CD4-positive, alpha-beta T cell treated with Interleukin-2 at 100 ng/mL for 4 hours (primary cell): ENCODE measurements at regions not wholly inside any gene's neighbourhood (a gene's known extent, or its start where the extent isn't known, plus 50 kb on each side); places are given as distances from the start of the nearest gene placed in this dataset.
"Not testable (repeated sequence)": the region's sequence is repeated elsewhere in the genome, so short reads cannot be mapped to it uniquely, and the experiment has no call there.

ENCODE experiments used
- DNase-seq: peaks from one replicate; pipeline ENCODE4 v3.0.0-alpha.2; 2020; ENCODE audit warnings: low spot score

DNA sequence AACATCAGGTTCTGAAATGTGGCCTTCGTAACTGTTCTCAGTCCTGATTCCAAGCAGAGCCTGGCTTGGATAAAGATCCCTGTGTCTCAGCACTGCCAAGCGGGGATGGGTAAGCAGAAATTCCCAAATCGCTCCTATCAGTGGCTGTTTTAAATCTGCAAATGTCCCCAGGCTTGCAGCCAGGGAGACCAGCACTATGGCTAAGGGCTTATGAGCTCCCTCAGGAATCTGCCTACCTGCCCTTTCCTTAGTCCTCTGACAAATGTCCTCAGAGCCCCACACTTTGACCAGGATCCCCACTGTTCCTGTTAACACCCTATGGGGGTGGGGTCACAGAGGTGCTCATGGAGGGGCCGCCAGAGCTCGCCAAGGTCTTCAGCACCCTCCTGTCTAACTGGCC lies 1062.8 kb downstream of the UQCRFS1 start:
- DNase-seq: no peak

DNA sequence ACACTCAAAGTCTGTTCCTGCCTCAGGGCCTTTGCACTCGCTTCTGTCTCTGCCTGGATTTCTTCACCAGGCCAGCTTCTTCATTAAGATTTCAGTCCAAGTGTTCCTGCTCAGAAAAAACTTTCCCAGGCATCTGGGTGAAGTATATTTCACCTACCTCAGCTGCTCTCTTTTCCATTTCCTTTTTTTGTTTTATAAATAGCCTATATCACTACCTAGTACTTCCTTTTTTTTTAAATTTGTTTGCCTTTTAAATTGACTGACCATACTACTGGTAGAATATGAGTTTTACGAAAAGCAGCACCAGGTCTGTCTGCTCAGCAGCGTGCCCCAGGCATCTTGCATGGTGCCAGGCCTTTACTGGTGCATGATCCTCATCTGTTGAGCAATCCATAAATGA lies 1064.4 kb downstream of the UQCRFS1 start:
- DNase-seq: no peak

- no peak for DNase-seq
Measured at GRCh38 chr19:28142258-28142657, 1070.7 kb downstream of the UQCRFS1 start.

DNA sequence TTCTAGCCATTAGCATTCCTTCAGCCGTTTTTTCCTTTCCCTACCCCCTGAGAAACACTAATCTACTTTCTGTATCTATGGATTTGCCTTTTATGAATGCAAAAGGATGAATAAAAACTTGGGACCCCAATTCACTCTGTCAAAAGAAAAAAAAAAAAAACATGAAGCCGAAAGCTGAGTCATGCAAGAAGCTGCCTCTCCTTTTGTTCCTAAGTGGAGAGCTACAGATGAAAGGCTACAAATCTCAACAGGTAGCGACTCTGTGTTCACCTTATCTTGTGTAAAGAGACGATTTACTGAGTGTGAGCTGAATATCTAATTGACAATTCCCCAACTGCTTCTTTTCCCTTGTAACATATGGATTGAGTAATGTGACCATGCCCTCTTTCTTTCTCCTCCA lies 1072.8 kb downstream of the UQCRFS1 start:
- DNase-seq: no peak

DNA sequence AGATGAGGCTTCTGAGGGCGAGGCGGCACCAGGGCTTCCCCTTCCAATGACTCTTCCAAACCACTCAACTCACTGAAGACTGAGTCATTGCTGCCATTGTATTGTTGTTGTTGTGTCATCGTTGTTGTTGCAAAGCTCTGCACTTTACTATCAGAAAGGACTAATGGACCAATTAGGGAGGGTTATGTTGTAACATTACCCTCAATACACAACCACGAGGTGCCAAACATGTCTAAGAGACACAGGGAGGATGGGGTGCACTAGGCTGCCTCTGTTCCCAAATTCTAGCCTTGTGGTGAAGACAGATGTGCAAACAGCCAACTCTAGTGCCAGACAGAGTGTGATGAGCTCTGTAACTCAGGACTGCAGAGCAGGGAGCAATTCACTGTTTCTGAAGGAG lies 1075.2 kb downstream of the UQCRFS1 start:
- DNase-seq: no peak

- DNase-seq: no peak
Measured at GRCh38 chr19:28136796-28137195, 1076.2 kb downstream of the UQCRFS1 start.

DNA sequence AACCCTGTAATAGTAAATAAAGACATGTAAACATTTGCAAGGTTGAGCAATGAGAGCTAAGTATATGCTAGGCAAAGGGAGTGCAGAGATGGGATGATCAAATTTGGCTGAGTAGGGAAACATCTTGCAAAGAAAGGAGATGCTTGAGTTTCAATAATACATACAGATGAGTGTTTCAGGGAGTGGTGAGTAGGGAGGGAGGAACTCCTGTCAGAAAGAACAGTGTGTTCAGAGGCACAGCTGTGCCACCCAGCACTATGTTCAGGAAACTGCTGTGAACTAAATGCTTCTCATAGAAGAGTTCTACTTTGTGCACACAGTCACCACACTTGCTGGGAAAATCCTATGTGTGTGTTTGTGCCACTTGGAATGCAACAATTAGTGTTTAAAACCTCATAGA lies 1077.1 kb downstream of the UQCRFS1 start:
- no peak for DNase-seq

- no peak for DNase-seq
Measured at GRCh38 chr19:28134311-28134710, 1078.6 kb downstream of the UQCRFS1 start.

GRCh38 chr19:28130881-28131280 lies 1082.1 kb downstream of the UQCRFS1 start:
- DNase-seq: not testable (repeated sequence)

- no peak for DNase-seq
Measured at GRCh38 chr19:28130066-28130511, 1082.9 kb downstream of the UQCRFS1 start.

DNA sequence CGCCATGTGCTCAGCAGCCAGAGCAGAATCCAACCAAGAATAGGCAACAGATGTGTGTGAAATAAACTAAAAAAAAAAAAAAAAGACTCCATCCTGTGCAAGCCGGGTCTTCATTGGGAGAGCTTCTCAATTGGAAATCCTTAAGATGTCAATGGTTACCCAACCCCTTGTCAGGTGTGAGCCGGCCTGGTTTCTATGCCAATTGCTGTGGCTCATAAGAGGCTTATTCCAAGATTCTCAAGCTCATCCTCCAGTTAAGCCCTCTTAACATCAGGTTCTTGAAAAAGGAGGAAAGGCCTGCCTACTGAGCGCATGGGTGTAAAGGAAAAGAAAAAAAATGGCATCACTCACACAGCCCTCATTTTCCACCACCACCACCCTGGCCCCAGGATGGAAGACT lies 1084.6 kb downstream of the UQCRFS1 start:
- DNase-seq: no peak

DNA sequence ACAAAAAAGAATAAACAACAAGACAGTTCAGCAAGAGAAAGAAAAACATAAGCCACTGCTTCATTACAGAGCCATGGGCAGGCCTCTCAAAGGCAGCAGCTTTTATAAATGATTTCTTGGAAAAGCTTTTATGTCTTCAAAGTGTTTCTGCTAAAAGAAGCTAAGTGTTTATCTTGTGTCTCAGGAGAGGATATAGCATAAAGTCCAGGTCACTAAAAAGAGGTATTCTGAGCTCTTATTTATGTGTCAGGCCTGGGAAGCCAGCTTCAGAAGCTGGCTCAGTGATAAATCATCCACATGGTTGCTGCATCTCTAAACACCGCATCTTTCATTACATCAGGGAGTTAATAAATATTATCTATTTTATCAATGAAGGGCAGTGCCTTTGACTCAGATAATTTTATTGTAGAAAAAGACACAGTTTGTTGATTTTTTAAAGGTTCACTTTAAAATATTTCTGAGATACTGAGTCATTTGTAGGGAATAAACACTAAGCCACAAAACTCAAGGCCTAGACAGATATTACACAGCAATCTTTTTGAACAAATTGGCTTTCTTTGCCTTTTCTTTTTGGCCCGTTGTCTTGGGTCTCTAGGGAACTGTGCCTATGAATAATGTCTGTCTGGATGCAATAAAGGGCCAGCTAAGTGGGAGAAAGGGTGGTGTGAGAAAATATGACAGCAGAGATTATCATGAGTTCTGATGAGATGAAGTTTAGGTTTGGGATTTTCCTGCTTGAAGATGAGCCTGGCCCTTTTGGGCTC lies 1086.6 kb downstream of the UQCRFS1 start:
- DNase-seq: no peak

DNA sequence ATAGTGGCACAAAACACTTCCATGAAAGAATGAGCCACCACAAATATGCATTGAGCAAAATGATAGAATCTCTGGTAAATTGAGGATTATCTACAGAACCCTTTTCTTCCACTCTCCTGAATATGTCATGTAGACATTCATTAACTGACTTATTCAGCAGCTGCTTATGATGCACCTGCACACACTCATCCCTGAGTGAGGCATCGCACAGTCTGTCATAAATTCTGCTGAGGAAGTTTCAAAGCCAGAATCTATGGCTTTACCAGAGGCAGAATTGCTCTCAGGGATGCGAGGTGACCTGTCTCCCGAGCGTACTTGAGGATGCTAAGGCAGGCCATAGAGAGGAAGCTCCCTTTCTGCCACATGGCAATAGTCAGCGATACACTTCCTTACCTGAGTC lies 1090.2 kb downstream of the UQCRFS1 start:
- no peak for DNase-seq

DNA sequence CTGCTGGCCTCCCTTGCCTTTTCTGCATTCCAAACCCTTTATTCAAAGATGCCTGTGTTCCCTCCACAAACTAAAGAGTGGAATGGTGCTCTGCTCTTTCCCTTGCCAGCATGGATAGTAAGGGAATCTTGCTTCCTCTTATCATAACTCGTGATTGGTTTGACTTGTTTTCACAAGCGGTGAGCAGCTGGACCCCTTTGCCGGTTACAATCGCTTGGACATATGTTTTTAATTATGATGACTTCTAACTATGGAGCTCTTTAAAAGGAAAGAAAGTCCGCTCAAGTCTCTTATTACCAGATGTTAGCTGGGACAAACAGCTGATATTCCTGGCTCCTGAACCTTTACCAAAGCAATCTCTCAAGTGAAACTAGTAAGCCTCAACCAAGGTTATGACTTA lies 1094.7 kb downstream of the UQCRFS1 start:
- DNase-seq: no peak

DNA sequence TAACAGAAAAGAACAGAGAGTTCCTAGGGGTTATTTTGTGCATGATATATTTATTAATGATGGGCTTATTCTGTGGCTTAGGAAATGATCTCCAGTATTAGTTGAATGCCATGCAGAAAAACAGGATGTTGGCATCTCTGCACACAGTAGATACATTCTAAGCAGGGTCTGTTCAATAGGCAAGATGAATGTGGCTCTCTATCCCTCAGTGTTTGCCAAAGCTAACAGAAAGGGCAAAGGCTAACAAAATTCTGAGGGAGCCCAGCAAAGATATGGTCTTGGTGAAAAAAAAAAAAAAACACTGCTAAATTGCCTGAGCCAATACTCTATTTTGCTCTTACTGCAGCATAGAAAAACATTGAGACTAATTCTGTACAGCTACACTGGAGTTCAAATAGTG lies 1095.8 kb downstream of the UQCRFS1 start:
- no peak for DNase-seq

DNA sequence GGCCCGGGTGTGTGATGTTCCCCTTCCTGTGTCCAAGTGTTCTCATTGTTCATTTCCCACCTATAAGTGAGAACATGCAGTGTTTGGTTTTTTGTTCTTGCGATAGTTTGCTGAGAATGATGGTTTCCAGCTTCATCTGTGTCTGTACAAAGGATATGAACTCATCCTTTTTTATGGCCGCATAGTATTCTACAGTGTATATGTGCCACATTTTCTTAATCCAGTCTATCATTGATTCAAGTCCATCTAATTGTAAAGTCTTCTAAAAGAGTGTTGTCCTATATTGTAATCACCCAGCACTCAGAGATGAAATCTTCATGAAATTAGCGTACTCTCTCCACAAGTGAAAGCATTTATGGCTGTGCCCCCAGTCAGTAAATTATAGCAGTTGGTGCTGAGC lies 1096.6 kb downstream of the UQCRFS1 start:
- not testable (repeated sequence) for DNase-seq

DNA sequence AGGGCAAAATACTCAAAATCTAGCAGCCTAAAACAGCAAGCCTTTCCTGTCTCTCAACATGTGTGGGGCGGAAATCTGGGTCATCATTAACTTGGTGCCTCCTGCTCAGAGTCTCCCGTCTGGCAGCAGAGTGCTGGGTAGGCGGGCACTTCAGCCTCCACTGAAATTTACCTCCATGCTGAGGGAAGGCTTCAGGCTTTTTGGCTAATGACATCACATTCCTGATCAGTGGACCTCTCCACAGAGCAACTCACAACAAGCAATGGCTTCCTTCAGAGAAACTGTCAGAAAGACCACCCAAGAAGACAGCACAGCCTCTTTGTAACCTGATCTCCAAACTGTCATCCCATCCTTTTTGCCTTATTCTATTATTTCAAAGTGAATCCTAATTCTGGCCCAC lies 1109.0 kb downstream of the UQCRFS1 start:
- DNase-seq: no peak

GRCh38 chr19:28084659-28085157 lies 1128.2 kb downstream of the UQCRFS1 start:
- DNase-seq: not testable (repeated sequence)

- no peak for DNase-seq
Measured at GRCh38 chr19:28076628-28077027, 1136.3 kb downstream of the UQCRFS1 start.

GRCh38 chr19:28075229-28075628 lies 1137.7 kb downstream of the UQCRFS1 start:
- DNase-seq: no peak

DNA sequence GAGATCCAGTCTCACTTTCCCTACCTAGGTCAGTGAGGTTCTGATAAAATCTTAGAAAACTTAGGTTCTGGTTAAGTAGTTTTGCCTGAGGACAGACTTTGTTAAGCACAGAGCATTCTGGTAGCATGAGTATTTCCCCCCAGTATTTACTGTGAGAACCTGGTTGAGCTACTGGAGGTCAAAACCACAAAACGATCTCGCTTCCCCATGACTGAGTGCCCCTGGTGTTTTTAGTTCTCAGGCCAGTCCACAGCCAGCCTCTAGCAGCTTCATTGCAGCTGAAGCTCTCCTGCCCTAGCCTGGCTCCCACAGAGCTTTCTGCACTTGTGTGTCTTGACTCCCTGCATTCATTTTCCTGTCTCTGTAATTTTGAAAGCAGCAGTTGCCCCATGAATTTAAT lies 1138.2 kb downstream of the UQCRFS1 start:
- no peak for DNase-seq

GRCh38 chr19:28067882-28068281 lies 1145.1 kb downstream of the UQCRFS1 start:
- DNase-seq: no peak

GRCh38 chr19:28066988-28067387 lies 1146.0 kb downstream of the UQCRFS1 start:
- DNase-seq: no peak

- no peak for DNase-seq
Measured at GRCh38 chr19:28066161-28066560, 1146.8 kb downstream of the UQCRFS1 start.
